Fibroblast of villous mesenchyme (primary cell): ENCODE measurements at regions not wholly inside any gene's neighbourhood (a gene's known extent, or its start where the extent isn't known, plus 50 kb on each side); places are given as distances from the start of the nearest gene placed in this dataset.

Experiments
- DNase-seq: peaks from one replicate; pipeline ENCODE4 v3.0.0-alpha.2; 2010; ENCODE audit warnings: low read depth
- H3K4me3 ChIP-seq: 2 replicates; pipeline ENCODE4 v1.5.1; 2011; ENCODE audit warnings: low read depth, mild to moderate bottlenecking, low read length
- TF ChIP-seq, protein P1 (sequence below): IDR thresholded peaks from 2 replicates; pipeline ENCODE4 v1.5.1; 2012; ENCODE audit warnings: low read depth, mild to moderate bottlenecking, low read length; ENCODE audit not compliant: insufficient read depth

GRCh38 chr19:20349206-20349605, 182.2 kb downstream of the ZNF486 start:
- no peak overlapping the region for H3K4me3 ChIP-seq
- TF ChIP-seq, protein P1, sequence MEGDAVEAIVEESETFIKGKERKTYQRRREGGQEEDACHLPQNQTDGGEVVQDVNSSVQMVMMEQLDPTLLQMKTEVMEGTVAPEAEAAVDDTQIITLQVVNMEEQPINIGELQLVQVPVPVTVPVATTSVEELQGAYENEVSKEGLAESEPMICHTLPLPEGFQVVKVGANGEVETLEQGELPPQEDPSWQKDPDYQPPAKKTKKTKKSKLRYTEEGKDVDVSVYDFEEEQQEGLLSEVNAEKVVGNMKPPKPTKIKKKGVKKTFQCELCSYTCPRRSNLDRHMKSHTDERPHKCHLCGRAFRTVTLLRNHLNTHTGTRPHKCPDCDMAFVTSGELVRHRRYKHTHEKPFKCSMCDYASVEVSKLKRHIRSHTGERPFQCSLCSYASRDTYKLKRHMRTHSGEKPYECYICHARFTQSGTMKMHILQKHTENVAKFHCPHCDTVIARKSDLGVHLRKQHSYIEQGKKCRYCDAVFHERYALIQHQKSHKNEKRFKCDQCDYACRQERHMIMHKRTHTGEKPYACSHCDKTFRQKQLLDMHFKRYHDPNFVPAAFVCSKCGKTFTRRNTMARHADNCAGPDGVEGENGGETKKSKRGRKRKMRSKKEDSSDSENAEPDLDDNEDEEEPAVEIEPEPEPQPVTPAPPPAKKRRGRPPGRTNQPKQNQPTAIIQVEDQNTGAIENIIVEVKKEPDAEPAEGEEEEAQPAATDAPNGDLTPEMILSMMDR = no peak
- DNase-seq = no peak

- H3K4me3 ChIP-seq = no peak overlapping the region
- DNase-seq = no peak
- TF ChIP-seq, protein P1 = no peak
Observed at GRCh38 chr19:20339444-20339843, 172.4 kb downstream of the ZNF486 start.

- TF ChIP-seq, protein P1 = no peak
- H3K4me3 ChIP-seq = no peak overlapping the region
- no peak for DNase-seq
Observed at GRCh38 chr19:20334760-20335159, 167.7 kb downstream of the ZNF486 start.

GRCh38 chr19:20333508-20333907, 166.5 kb downstream of the ZNF486 start:
- H3K4me3 ChIP-seq = no peak overlapping the region
- TF ChIP-seq, protein P1 = no peak
- no peak for DNase-seq

GRCh38 chr19:20325151-20325550, 158.1 kb downstream of the ZNF486 start:
- H3K4me3 ChIP-seq = no peak overlapping the region
- TF ChIP-seq, protein P1 = no peak
- DNase-seq = no peak

DNA sequence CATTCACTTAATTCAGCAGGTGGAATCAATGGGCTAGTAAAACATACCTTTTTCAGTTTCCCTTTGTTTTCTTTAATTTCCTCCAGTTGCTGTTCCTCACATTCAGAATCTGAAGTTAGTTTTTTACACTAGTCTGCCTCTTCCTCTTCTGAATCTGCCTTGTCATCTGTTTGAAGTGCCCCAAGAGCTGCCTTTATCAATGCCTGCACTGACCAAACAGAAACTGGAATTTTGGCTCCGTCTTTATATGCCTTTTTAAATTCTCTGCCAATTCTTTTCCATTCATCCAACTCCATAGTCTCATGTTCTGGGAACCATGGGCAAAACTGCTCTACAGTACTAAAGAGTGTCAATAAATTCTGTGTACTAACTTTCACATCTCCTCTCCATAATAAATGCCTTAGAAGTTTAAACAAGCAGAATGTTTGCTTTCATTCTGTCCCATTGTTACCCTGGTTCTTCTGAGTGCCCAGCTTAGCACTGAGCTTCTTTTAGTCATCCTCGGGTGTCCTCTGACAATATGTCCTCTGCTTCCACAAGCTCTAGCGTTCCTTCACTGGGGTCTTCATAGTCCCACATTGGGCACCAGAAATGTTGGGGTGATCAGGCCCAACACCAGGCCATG, 154.2 kb downstream of the ZNF486 start:
- H3K4me3 ChIP-seq = no peak overlapping the region
- TF ChIP-seq, protein P1 = no peak
- DNase-seq = no peak

DNA sequence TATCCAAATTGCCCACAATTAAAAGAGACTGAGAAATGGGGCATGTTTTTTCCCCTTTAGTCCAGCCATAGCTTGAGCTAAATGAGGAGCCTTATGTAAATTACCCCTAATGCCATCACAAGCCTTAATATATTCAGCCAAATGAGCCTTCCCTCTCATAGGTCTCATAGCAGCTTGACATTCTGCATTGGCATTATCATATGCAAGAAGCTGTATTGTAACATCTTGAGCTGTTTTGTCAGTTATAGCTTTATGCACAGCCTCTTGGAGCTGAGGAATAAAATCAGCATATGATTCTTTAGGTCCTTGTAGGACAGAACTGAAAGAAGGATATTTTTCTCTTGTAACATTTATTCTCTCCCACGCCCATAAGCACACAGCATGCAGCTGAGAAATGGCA, 153.2 kb downstream of the ZNF486 start:
- TF ChIP-seq, protein P1 = no peak
- H3K4me3 ChIP-seq = no peak overlapping the region
- DNase-seq = no peak
